ENCODE measurements at regions not wholly inside any gene's neighbourhood (a gene's known extent, or its start where the extent isn't known, plus 50 kb on each side); places are given as distances from the start of the nearest gene placed in this dataset.
A peak's percentile ranks its signal among the peaks of the same experiment; 100 is the strongest.
"Not testable (repeated sequence)": the region's sequence is repeated elsewhere in the genome, so short reads cannot be mapped to it uniquely, and the experiment has no call there.

GRCh38 chr11:129729216-129729615, 86.4 kb upstream of the TMEM45B start:
- no peak for DNase-seq

GRCh38 chr11:129729823-129730222, 85.8 kb upstream of the TMEM45B start:
- no peak for DNase-seq

GRCh38 chr11:129731316-129731715, 84.3 kb upstream of the TMEM45B start:
- DNase-seq: no peak

- DNase-seq: no peak
Measured at GRCh38 chr11:129732941-129733340, 82.7 kb upstream of the TMEM45B start.

- no peak for DNase-seq
Measured at GRCh38 chr11:129733384-129733783, 82.3 kb upstream of the TMEM45B start.

GRCh38 chr11:129733981-129734380, 81.7 kb upstream of the TMEM45B start:
- no peak for DNase-seq

GRCh38 chr11:129734654-129735053, 81.0 kb upstream of the TMEM45B start:
- DNase-seq: no peak

GRCh38 chr11:129737831-129738230, 77.8 kb upstream of the TMEM45B start:
- DNase-seq: no peak

- no peak for DNase-seq
Measured at GRCh38 chr11:129738242-129738641, 77.4 kb upstream of the TMEM45B start.

GRCh38 chr11:129739339-129739738, 76.3 kb upstream of the TMEM45B start:
- DNase-seq: no peak

GRCh38 chr11:129740125-129740719, 75.4 kb upstream of the TMEM45B start:
- no peak for DNase-seq

GRCh38 chr11:129743112-129743815, 72.4 kb upstream of the TMEM45B start:
- DNase-seq: no peak

GRCh38 chr11:129747071-129747470, 68.6 kb upstream of the TMEM45B start:
- no peak for DNase-seq

- DNase-seq: no peak
Measured at GRCh38 chr11:129749141-129749540, 66.5 kb upstream of the TMEM45B start.

GRCh38 chr11:129750343-129751292, 65.0 kb upstream of the TMEM45B start:
- peak; percentile 70 for DNase-seq

- DNase-seq: no peak
Measured at GRCh38 chr11:129751511-129751910, 64.1 kb upstream of the TMEM45B start.

- not testable (repeated sequence) for DNase-seq
Measured at GRCh38 chr11:129763569-129763968, 52.1 kb upstream of the TMEM45B start.

GRCh38 chr11:129764204-129764603, 51.4 kb upstream of the TMEM45B start:
- not testable (repeated sequence) for DNase-seq
